Coronary artery (tissue), 2 donors: ENCODE measurements at regions not wholly inside any gene's neighbourhood (a gene's known extent, or its start where the extent isn't known, plus 50 kb on each side); places are given as distances from the start of the nearest gene placed in this dataset.

Source experiments
- DNase-seq: peaks from one replicate; pipeline ENCODE4 v3.0.0-alpha.2; 2017; ENCODE audit warnings: low spot score
- H3K27ac ChIP-seq, 2 donors: fragments of 200-600 bp; sonication (generic); one replicate each; pipeline ENCODE4 v1.5.1; 2016 to 2019
- H3K4me3 ChIP-seq: fragments of 200-600 bp; sonication (generic); 2 replicates; pipeline ENCODE4 v1.5.1; 2016; ENCODE audit warnings: mild to moderate bottlenecking, moderate library complexity
- CTCF ChIP-seq: fragments of 200-600 bp; sonication (generic); IDR thresholded peaks from one replicate; pipeline ENCODE4 v1.5.1; 2019; ENCODE audit warnings: antibody characterized with exemption

DNA sequence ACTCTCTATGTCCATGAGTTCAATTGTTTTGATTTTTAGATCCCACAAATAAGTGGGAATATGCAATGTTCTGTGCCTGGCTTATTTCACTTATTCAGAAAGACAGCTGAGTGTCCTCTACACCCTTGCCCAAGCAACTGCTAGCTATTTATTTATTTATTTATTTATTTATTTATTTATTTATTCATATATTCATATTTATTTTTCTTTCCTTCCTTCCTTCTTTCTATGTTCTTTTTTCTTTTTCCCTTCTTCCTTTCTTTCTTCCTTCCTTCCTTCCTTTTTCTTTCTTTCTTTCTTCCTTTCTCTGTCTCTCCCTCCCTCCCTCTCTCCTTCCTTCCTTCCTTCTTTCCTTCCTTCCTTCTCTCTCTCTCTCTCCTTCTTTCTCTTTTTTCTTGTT is 563.4 kb downstream of the BCL11B start:
- DNase-seq, result no peak
- H3K4me3 ChIP-seq, result no peak overlapping the region
- TF ChIP-seq CTCF, result no peak
- H3K27ac ChIP-seq, result no peak overlapping the region

DNA sequence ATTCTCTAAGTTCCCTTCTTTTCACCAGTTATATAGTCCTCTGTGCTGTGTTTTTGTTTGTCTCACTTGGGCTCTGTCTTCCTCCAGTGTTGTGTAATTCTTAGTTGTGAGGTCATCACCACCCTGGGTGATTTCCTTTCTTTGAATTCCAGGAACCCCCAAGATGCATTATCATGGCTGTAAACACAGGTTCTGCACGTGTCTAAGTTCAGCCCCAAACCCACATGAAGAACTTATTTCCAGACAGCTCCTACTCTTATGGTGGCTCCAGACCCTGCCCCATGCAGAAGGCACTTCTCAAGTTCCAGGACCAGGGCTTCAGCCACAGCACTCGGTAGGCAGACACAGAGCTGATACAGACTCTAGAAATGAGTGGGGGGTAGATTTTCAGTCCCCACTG is 560.5 kb downstream of the BCL11B start:
- no peak for DNase-seq
- Histone ChIP-seq H3K4me3 (no peak overlapping the region), H3K27ac (no peak overlapping the region)
- TF ChIP-seq CTCF, result no peak

GRCh38 chr14:98714626-98715425 is 557.2 kb downstream of the BCL11B start:
- no peak for DNase-seq
- Histone ChIP-seq H3K4me3 (no peak overlapping the region), H3K27ac (no peak overlapping the region)
- no peak for TF ChIP-seq CTCF

- no peak overlapping the region for H3K27ac ChIP-seq
- no peak for TF ChIP-seq CTCF
- no peak for DNase-seq
Observed at GRCh38 chr14:98716133-98716532, 555.9 kb downstream of the BCL11B start.

DNA sequence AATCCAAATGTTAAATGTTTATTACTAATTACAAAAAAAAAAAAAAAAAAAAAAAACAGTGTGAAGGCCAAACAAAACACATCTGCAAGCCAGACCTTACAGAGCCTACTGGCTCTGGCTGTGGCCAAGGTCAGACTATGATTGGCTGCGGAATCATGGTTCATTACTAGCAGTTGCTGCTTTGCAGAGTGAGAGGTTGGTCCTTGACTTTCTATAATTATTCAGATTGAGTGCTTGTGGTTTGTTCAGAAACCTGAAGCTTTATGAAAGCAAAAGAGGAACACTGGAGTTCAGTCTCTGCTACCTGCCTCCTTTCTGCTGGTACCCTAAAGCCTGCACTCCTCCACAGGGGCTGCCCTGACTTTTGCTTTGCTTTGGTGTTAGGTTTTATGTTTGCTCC is 550.9 kb downstream of the BCL11B start:
- H3K27ac ChIP-seq, result no peak overlapping the region
- no peak overlapping the region for H3K4me3 ChIP-seq
- TF ChIP-seq CTCF, result no peak
- no peak for DNase-seq

More at GRCh38 chr14:98716133-98716532, 555.9 kb downstream of the BCL11B start:
- H3K4me3 ChIP-seq, result no peak overlapping the region

- H3K27ac ChIP-seq, result no peak overlapping the region
- no peak overlapping the region for H3K4me3 ChIP-seq
- TF ChIP-seq CTCF, result no peak
- DNase-seq, result no peak
Observed at GRCh38 chr14:98724734-98725133, 547.3 kb downstream of the BCL11B start.

DNA sequence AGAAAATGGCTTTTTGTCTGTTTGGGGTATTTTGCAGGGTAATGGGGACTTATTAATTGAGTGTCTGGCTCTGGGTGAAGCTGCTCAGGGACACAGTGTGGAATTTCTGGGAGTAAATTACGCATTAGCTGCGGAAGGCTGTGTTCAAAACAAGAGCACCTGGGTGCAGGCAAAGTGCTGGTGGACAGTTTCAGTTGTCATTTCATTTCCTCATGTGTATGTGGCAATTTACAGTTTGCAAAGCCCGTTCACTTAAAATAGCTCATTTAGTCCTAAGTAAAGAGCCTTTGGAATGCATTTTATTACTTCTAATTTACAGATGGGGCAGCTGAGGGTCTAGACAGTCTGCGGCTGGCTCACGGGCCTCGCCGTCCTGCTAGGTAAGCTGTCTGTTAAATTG is 546.8 kb downstream of the BCL11B start:
- Histone ChIP-seq H3K27ac (no peak overlapping the region), H3K4me3 (no peak overlapping the region)
- no peak for DNase-seq
- TF ChIP-seq CTCF, result no peak
